ENCODE measurements at regions not wholly inside any gene's neighbourhood (a gene's known extent, or its start where the extent isn't known, plus 50 kb on each side); places are given as distances from the start of the nearest gene placed in this dataset.

- ChIA-PET POLR2A (interaction anchor here (0.9 to 2.4 kb wide), 2 partner anchors 28 to 30 kb away, joined by 3 to 10 read pairs; no protein-coding TSS in a partner anchor), SMC1A (ENCODE audit: uncharacterized antibody, unreplicated experiment) (interaction anchor here (0.5 to 4.4 kb wide), 8 partner anchors 11 to 1462 kb away, joined by 3 to 19 read pairs (median 3); no protein-coding TSS in a partner anchor), CTCF (no interaction called here), RAD21 (ENCODE audit: unreplicated experiment) (interaction anchor here (1.0 to 2.2 kb wide), 5 partner anchors 31 to 131 kb away, joined by 3 to 6 read pairs (median 4); no protein-coding TSS in a partner anchor)
- Histone ChIP-seq H3K9ac (ENCODE audit: control insufficient read depth, insufficient read depth, low read length) (no peak overlapping the region), H3K4me3 (no peak overlapping the region), H2AFZ (ENCODE audit: control insufficient read depth, low read depth, low read length) (no peak overlapping the region), H3K9me3 (replicated peaks; ENCODE audit: control insufficient read depth, insufficient read depth, low read length) (no peaks in the 10 kb centered on the region; the same call in 2 of the 3 replicates), H3K4me1 (ENCODE audit: control insufficient read depth, insufficient read depth, low read length) (no peaks in the 10 kb centered on the region), H3K79me2 (ENCODE audit: control insufficient read depth, insufficient read depth, low read length) (no peaks in the 10 kb centered on the region), H3K36me3 (ENCODE audit: control insufficient read depth in 2 of 2, insufficient read depth in 2 of 2, low read length in 1 of 2) (no peaks in the 10 kb centered on the region), H3K27ac (ENCODE audit: control insufficient read depth, insufficient read depth) (peak overlapping the region; percentile 56; the same call in 1 of the 2 replicates), H3K27me3 (replicated peaks in 1 of 2; ENCODE audit: control insufficient read depth in 2 of 2, insufficient read depth in 2 of 2, low read length in 1 of 2) (no peaks in the 10 kb centered on the region), H4K20me1 (ENCODE audit: control insufficient read depth, insufficient read depth) (no peaks in the 10 kb centered on the region), H3K4me2 (ENCODE audit: control insufficient read depth, insufficient read depth) (no peak overlapping the region)
- DNase-seq (ENCODE audit: low read depth, low spot score): peak; percentile 64
- no TSS peak for BruUV-seq (replicated peaks)
- in situ Hi-C loops (cut with MboI): no loop called here
- ATAC-seq: peak; percentile 92
- intact Hi-C loops (cut with micrococcal nuclease; ENCODE audit: unreplicated experiment): loop anchor here (1.0 to 10.0 kb wide), 2 partner anchors 26 to 560 kb away; no protein-coding TSS in a partner anchor
- 0% methylated on average over 3 of the region's 3 CpGs for WGBS (ENCODE audit: insufficient coverage, insufficient replicate concordance, low lambda C conversion rate, missing lambda C conversion rate)
- FAIRE-seq: peak; percentile 96
- TF ChIP-seq CBX5 (IDR thresholded peaks at IDR 0.05; ENCODE audit: low read depth) (no peak), TARDBP (IDR thresholded peaks at IDR 0.05; ENCODE audit: borderline replicate concordance) (no peak), RCOR1 (conservative IDR thresholded peaks at IDR 0.05; ENCODE audit: low read depth, low read length) (no peak), YY1 (IDR thresholded peaks at IDR 0.05; ENCODE audit: low read depth, low read length) (no peak), ATF7 (IDR thresholded peaks at IDR 0.05; ENCODE audit: low read depth) (peak; percentile 48), TCF7 (IDR thresholded peaks at IDR 0.05; ENCODE audit: borderline replicate concordance) (0 out of 2 replicates have a peak, but pooled peaks have one; percentile 10), GABPA (IDR thresholded peaks at IDR 0.05; ENCODE audit: low read depth) (no peak), TCF3 (IDR thresholded peaks at IDR 0.05; ENCODE audit: borderline replicate concordance, insufficient read depth, low read depth, low read length) (no peak), MTA3 (IDR thresholded peaks at IDR 0.05; ENCODE audit: borderline replicate concordance, low read length) (no peak), CBFB (IDR thresholded peaks at IDR 0.05; ENCODE audit: low read depth) (peak; percentile 59; the same call in 1 of the 2 replicates), ZNF622 (IDR thresholded peaks at IDR 0.05) (no peak), CREM (IDR thresholded peaks at IDR 0.05; ENCODE audit: low read depth) (peak; percentile 58; the same call in 1 of the 2 replicates), CBX3 (IDR thresholded peaks at IDR 0.05; ENCODE audit: borderline replicate concordance, low read depth) (no peak), MTA2 (IDR thresholded peaks at IDR 0.05; ENCODE audit: low read depth) (peak; percentile 65; the same call in 1 of the 2 replicates), ZNF592 (IDR thresholded peaks at IDR 0.05) (no peak), MLLT1 (IDR thresholded peaks at IDR 0.05) (no peak), PBX3 (IDR thresholded peaks at IDR 0.05; ENCODE audit: insufficient replicate concordance, low read depth, low read length) (no peak)
These were observed 568.3 kb downstream of the INHBA start for GRCh38 chr7:41134300-41135255.

Data from GM12878 (cell line).